Liver (tissue), 3 donors: ENCODE measurements at regions not wholly inside any gene's neighbourhood (a gene's known extent, or its start where the extent isn't known, plus 50 kb on each side); places are given as distances from the start of the nearest gene placed in this dataset.

Experiments used
- ATF3 ChIP-seq: IDR thresholded peaks from 2 replicates; pipeline ENCODE4 v1.6.1; 2016; ENCODE audit warnings: antibody characterized with exemption
- EGR1 ChIP-seq, 2 donors: IDR thresholded peaks; 2 replicates each; pipeline ENCODE4 v1.6.1; 2016 to 2018; ENCODE audit warnings: antibody characterized with exemption in 2 of 2, low read depth in 2 of 2
- JUND ChIP-seq, 2 donors: IDR thresholded peaks; 2 replicates each; pipeline ENCODE4 v1.6.1; 2016; ENCODE audit warnings: antibody characterized with exemption in 2 of 2
- RAD21 ChIP-seq, 2 donors: IDR thresholded peaks; 2 replicates each; pipeline ENCODE4 v1.6.1; 2016; ENCODE audit warnings: antibody characterized with exemption in 2 of 2, mild to moderate bottlenecking in 2 of 2
- REST ChIP-seq: IDR thresholded peaks from 2 replicates; pipeline ENCODE4 v1.6.1; 2016; ENCODE audit warnings: antibody characterized with exemption, mild to moderate bottlenecking
- TAF1 ChIP-seq: conservative IDR thresholded peaks from 2 replicates; pipeline ENCODE4 v1.6.1; 2016; ENCODE audit warnings: antibody characterized with exemption, mild to moderate bottlenecking
- YY1 ChIP-seq: IDR thresholded peaks from 2 replicates; pipeline ENCODE4 v1.6.1; 2016; ENCODE audit warnings: antibody characterized with exemption, mild to moderate bottlenecking
- ZBTB33 ChIP-seq: IDR thresholded peaks from 2 replicates; pipeline ENCODE4 v1.6.1; 2016; ENCODE audit warnings: antibody characterized with exemption
- TF ChIP-seq, protein P1 (sequence below): fragments of 150-350 bp; IDR thresholded peaks from 2 replicates; pipeline ENCODE4 v1.5.1; 2017; ENCODE audit warnings: improper control_type of control experiment, low read depth, low read length; ENCODE audit not compliant: missing input control
- TF ChIP-seq, protein P2 (sequence below): IDR thresholded peaks from 2 replicates; pipeline ENCODE4 v1.6.1; 2016; ENCODE audit warnings: antibody characterized with exemption
- donor health status: healthy.
- donor health status: healthy.

DNA sequence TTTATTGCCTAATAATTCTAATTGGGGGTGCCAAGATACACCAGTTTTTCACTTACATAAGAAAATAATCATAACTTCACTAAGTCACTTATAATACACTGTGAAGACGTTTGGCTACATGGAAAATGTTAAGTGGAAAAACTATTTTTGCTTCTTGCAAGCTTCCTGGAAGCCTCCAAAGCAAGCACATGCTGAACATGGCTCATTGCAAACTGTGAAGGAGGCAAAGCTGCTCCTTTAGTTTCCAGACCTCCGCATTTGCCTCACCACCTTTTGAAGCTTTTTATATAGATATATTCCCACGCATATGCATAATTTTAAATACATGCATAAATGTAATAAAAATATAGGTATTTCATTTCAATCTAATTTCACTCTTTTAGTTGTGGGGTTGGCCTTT lies 285.6 kb upstream of the PRDM9 start:
- TF ChIP-seq, protein P1, sequence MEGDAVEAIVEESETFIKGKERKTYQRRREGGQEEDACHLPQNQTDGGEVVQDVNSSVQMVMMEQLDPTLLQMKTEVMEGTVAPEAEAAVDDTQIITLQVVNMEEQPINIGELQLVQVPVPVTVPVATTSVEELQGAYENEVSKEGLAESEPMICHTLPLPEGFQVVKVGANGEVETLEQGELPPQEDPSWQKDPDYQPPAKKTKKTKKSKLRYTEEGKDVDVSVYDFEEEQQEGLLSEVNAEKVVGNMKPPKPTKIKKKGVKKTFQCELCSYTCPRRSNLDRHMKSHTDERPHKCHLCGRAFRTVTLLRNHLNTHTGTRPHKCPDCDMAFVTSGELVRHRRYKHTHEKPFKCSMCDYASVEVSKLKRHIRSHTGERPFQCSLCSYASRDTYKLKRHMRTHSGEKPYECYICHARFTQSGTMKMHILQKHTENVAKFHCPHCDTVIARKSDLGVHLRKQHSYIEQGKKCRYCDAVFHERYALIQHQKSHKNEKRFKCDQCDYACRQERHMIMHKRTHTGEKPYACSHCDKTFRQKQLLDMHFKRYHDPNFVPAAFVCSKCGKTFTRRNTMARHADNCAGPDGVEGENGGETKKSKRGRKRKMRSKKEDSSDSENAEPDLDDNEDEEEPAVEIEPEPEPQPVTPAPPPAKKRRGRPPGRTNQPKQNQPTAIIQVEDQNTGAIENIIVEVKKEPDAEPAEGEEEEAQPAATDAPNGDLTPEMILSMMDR, result no peak
- no peak for TF ChIP-seq EGR1 (IDR thresholded peaks at IDR 0.05; ENCODE audit: low read depth in 2 of 2)
- TF ChIP-seq REST, result no peak
- TF ChIP-seq JUND (IDR thresholded peaks at IDR 0.05), result no peak
- TF ChIP-seq YY1, result no peak
- no peak for TF ChIP-seq ATF3
- TF ChIP-seq, protein P2, sequence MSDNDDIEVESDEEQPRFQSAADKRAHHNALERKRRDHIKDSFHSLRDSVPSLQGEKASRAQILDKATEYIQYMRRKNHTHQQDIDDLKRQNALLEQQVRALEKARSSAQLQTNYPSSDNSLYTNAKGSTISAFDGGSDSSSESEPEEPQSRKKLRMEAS, result no peak
- TF ChIP-seq TAF1, result no peak
- TF ChIP-seq RAD21 (IDR thresholded peaks at IDR 0.05), result no peak
- TF ChIP-seq ZBTB33, result no peak
